OCI-LY3 (cell line): ENCODE measurements at regions not wholly inside any gene's neighbourhood (a gene's known extent, or its start where the extent isn't known, plus 50 kb on each side); places are given as distances from the start of the nearest gene placed in this dataset.

Experiments used
- CTCF ChIP-seq: fragments of 200-600, 300-600 bp; sonication (generic); IDR thresholded peaks from 2 replicates; pipeline ENCODE4 v1.5.1; 2014; ENCODE audit warnings: antibody characterized with exemption, low read length, low read depth
- EZH2phosphoT487 ChIP-seq: fragments of 200-600 bp; shearing (Covaris generic); IDR thresholded peaks from 2 replicates; pipeline ENCODE4 v1.6.1; 2018; ENCODE audit warnings: antibody characterized with exemption, mixed run types, low read depth

DNA sequence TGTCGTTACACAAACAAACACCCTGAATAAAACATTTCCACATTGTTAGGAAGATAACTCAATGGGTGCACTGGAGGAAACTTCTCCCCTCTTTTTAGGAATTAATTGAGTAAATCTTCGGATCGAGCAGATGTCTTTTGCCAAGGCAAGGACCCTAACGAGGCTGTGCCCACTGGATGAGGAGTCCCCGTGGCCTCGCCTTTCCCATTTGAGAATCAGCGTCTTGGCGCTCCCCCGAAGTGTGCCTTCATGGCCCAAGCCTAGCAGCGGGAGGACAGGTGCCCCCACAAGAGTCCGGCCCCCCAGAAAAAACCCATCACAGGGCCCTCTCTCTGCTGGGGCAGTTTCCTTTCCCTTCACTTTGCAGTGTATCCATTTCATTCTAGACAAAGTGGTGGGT, 246.6 kb downstream of the BCL11B start:
- TF ChIP-seq EZH2phosphoT487 = no peak
- TF ChIP-seq CTCF = no peak
